ENCODE measurements at regions not wholly inside any gene's neighbourhood (a gene's known extent, or its start where the extent isn't known, plus 50 kb on each side); places are given as distances from the start of the nearest gene placed in this dataset.

GRCh38 chr15:87722941-87723691 is 533.4 kb downstream of the NTRK3 start:
- TF ChIP-seq CTCF (conservative IDR thresholded peaks at IDR 0.05) (no peak), ZFX (IDR thresholded peaks at IDR 0.05) (no peak)
- no peak overlapping the region for H3K27ac ChIP-seq

GRCh38 chr15:87720235-87720634 is 536.3 kb downstream of the NTRK3 start:
- no peak for TF ChIP-seq CTCF (conservative IDR thresholded peaks at IDR 0.05)
- TF ChIP-seq ZFX (IDR thresholded peaks at IDR 0.05), result no peak
- no peak overlapping the region for H3K27ac ChIP-seq

- no peak overlapping the region for H3K27ac ChIP-seq
- TF ChIP-seq ZFX (IDR thresholded peaks at IDR 0.05), result no peak
- no peak for TF ChIP-seq CTCF (conservative IDR thresholded peaks at IDR 0.05)
Measured at GRCh38 chr15:87716422-87716821, 540.1 kb downstream of the NTRK3 start.

- TF ChIP-seq CTCF (conservative IDR thresholded peaks at IDR 0.05), result no peak
- no peak for TF ChIP-seq ZFX (IDR thresholded peaks at IDR 0.05)
- no peak overlapping the region for H3K27ac ChIP-seq
Measured at GRCh38 chr15:87715252-87715651, 541.3 kb downstream of the NTRK3 start.

GRCh38 chr15:87713475-87713879 is 543.1 kb downstream of the NTRK3 start:
- H3K27ac ChIP-seq, result no peak overlapping the region
- TF ChIP-seq CTCF (conservative IDR thresholded peaks at IDR 0.05) (no peak), ZFX (IDR thresholded peaks at IDR 0.05) (no peak)

GRCh38 chr15:87712211-87712610 is 544.3 kb downstream of the NTRK3 start:
- TF ChIP-seq CTCF (conservative IDR thresholded peaks at IDR 0.05) (no peak), ZFX (IDR thresholded peaks at IDR 0.05) (no peak)
- H3K27ac ChIP-seq, result no peak overlapping the region

- TF ChIP-seq CTCF (conservative IDR thresholded peaks at IDR 0.05), result no peak
- TF ChIP-seq ZFX (IDR thresholded peaks at IDR 0.05), result no peak
- H3K27ac ChIP-seq, result no peak overlapping the region
Measured at GRCh38 chr15:87711026-87711425, 545.5 kb downstream of the NTRK3 start.

Measured in C4-2B (cell line).